SK-N-SH treated with all-trans-retinoic acid at 6 μM for 48 hours (cell line): ENCODE measurements at regions not wholly inside any gene's neighbourhood (a gene's known extent, or its start where the extent isn't known, plus 50 kb on each side); places are given as distances from the start of the nearest gene placed in this dataset.

Experiments used
- ATAC-seq: fragments of 200-7000 bp; cut with Tn5 transposase; 3 replicates; pipeline ENCODE4 v1.9.1; 2020; ENCODE audit warnings: mild to moderate bottlenecking, moderate library complexity
- ARNTL ChIP-seq: fragments of 450-650 bp; formaldehyde crosslinking; IDR thresholded peaks from 2 replicates; pipeline ENCODE4 v1.5.0; 2020; ENCODE audit warnings: low read depth, mild to moderate bottlenecking, moderate library complexity, borderline replicate concordance
- BACH2 ChIP-seq: fragments of 250-450 bp; sonication (Bioruptor Pico); IDR thresholded peaks from 2 replicates; pipeline ENCODE4 v1.9.0; 2021; ENCODE audit warnings: mild to moderate bottlenecking, borderline replicate concordance
- CSDC2 ChIP-seq: fragments of 250-450 bp; sonication (Bioruptor Pico); IDR thresholded peaks from 2 replicates; pipeline ENCODE4 v1.5.0; 2020; ENCODE audit warnings: mild to moderate bottlenecking, moderate library complexity
- ESRRG ChIP-seq: fragments of 250-450 bp; sonication (Bioruptor Pico); IDR thresholded peaks from 2 replicates; pipeline ENCODE4 v1.6.1; 2021; ENCODE audit warnings: mild to moderate bottlenecking
- GLIS3 ChIP-seq: fragments of 250-450 bp; sonication (Bioruptor Pico); IDR thresholded peaks from 2 replicates; pipeline ENCODE4 v1.5.0; 2020; ENCODE audit warnings: mild to moderate bottlenecking, moderate library complexity
- OSR1 ChIP-seq: fragments of 250-450 bp; sonication (Bioruptor Pico); IDR thresholded peaks from 2 replicates; pipeline ENCODE4 v1.8.0; 2022; ENCODE audit warnings: moderate library complexity, mild to moderate bottlenecking, inconsistent platforms
- PPARA ChIP-seq: fragments of 250-450 bp; sonication (Bioruptor Pico); IDR thresholded peaks from 2 replicates; pipeline ENCODE4 v1.5.0; 2020; ENCODE audit warnings: mild to moderate bottlenecking, borderline replicate concordance
- RARB ChIP-seq: fragments of 250-450 bp; sonication (Bioruptor Pico); IDR thresholded peaks from 2 replicates; pipeline ENCODE4 v1.8.0; 2021; ENCODE audit warnings: mild to moderate bottlenecking, moderate library complexity
- SNAI2 ChIP-seq: fragments of 250-450 bp; sonication (Bioruptor Pico); IDR thresholded peaks from 2 replicates; pipeline ENCODE4 v1.5.0; 2020; ENCODE audit warnings: mild to moderate bottlenecking, moderate library complexity
- TCF4 ChIP-seq: fragments of 250-450 bp; sonication (Bioruptor Pico); IDR thresholded peaks from 2 replicates; pipeline ENCODE4 v1.8.0; 2021; ENCODE audit warnings: mild to moderate bottlenecking, moderate library complexity, borderline replicate concordance
- TOX ChIP-seq: fragments of 250-450 bp; sonication (Bioruptor Pico); IDR thresholded peaks from 2 replicates; pipeline ENCODE4 v1.8.0; 2021; ENCODE audit warnings: mild to moderate bottlenecking, moderate library complexity, borderline replicate concordance
- ZFP3 ChIP-seq: fragments of 250-450 bp; sonication (Bioruptor Pico); IDR thresholded peaks from 2 replicates; pipeline ENCODE4 v1.5.0; 2020; ENCODE audit warnings: mild to moderate bottlenecking, moderate library complexity
- ZNF565 ChIP-seq: fragments of 450-650 bp; formaldehyde crosslinking; conservative IDR thresholded peaks from 2 replicates; pipeline ENCODE4 v1.5.0; 2020; ENCODE audit warnings: low read depth, mild to moderate bottlenecking, moderate library complexity
- ZNF70 ChIP-seq: fragments of 450-650 bp; formaldehyde crosslinking; IDR thresholded peaks from 2 replicates; pipeline ENCODE4 v1.5.0; 2020; ENCODE audit warnings: mild to moderate bottlenecking, moderate library complexity
- ZNF8 ChIP-seq: fragments of 450-650 bp; formaldehyde crosslinking; IDR thresholded peaks from 2 replicates; pipeline ENCODE4 v1.5.0; 2020; ENCODE audit warnings: mild to moderate bottlenecking, moderate library complexity
- TF ChIP-seq, protein P1 (sequence below): fragments of 250-450 bp; sonication (Bioruptor Pico); IDR thresholded peaks from 2 replicates; pipeline ENCODE4 v1.5.1; 2021; ENCODE audit warnings: mild to moderate bottlenecking, moderate library complexity
- TF ChIP-seq, protein P2 (sequence below): fragments of 250-450 bp; sonication (Bioruptor Pico); IDR thresholded peaks from 2 replicates; pipeline ENCODE4 v1.5.1; 2020; ENCODE audit warnings: low read depth, mild to moderate bottlenecking, moderate library complexity
- TF ChIP-seq, protein P3 (sequence below): fragments of 250-450 bp; sonication (Bioruptor Pico); IDR thresholded peaks from 2 replicates; pipeline ENCODE4 v1.8.0; 2020; ENCODE audit warnings: mild to moderate bottlenecking, moderate library complexity, borderline replicate concordance
- TF ChIP-seq, protein P4 (sequence below): fragments of 250-450 bp; sonication (Bioruptor Pico); IDR thresholded peaks from 2 replicates; pipeline ENCODE4 v1.8.0; 2021; ENCODE audit warnings: low read depth, mild to moderate bottlenecking, moderate library complexity, borderline replicate concordance

DNA sequence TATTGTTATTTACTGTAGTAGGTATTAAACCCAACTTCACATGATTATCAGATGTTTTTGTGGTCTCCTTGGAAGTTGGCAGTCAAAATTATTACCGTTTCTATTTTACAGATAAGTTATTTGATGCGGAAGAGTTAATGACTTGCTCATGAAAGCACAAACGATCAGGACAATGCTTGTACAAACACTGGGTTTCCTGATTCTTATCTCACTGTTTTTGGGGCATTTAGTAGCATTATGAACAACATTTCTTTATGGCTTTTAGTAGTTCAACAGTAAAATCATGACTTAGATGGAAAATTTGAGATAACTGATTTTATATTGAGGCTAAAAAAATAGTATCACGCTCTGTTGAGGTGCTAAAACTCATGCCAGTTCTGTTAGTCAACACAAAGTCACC lies 361.5 kb upstream of the MBL2 start:
- no peak for ATAC-seq

DNA sequence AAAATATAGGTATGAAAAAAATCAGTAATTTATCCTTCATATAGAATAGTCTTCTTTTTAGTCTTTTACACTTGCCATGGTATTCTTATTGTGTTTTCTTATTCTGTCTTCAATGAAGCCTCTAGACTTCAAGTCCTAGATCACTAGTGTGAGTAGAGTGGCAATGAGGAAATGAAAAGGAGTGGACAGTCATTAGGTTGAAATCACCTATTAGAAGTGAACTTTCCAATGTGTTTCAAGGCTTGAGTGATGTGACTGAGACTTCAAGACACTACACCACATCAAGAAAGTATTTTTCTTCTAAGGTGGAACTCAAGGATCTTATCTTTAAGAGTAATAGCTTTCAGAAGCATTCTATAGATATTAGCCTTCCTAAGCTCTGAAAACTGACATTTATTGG lies 357.8 kb upstream of the MBL2 start:
- ATAC-seq: no peak
- no peak for TF ChIP-seq ZNF8 (CRISPR knock-in tag)
- TF ChIP-seq TOX: no peak
- no peak for TF ChIP-seq ZNF70 (CRISPR knock-in tag)
- TF ChIP-seq ZNF565 (CRISPR knock-in tag): no peak
- TF ChIP-seq ZFP3: no peak
- TF ChIP-seq, protein P1, sequence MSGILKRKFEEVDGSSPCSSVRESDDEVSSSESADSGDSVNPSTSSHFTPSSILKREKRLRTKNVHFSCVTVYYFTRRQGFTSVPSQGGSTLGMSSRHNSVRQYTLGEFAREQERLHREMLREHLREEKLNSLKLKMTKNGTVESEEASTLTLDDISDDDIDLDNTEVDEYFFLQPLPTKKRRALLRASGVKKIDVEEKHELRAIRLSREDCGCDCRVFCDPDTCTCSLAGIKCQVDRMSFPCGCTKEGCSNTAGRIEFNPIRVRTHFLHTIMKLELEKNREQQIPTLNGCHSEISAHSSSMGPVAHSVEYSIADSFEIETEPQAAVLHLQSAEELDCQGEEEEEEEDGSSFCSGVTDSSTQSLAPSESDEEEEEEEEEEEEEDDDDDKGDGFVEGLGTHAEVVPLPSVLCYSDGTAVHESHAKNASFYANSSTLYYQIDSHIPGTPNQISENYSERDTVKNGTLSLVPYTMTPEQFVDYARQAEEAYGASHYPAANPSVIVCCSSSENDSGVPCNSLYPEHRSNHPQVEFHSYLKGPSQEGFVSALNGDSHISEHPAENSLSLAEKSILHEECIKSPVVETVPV (CRISPR knock-in tag): no peak
- TF ChIP-seq ARNTL (CRISPR knock-in tag): no peak
- TF ChIP-seq CSDC2: no peak
- no peak for TF ChIP-seq BACH2 (CRISPR knock-in tag)
- no peak for TF ChIP-seq GLIS3 (CRISPR knock-in tag)
- TF ChIP-seq, protein P2, sequence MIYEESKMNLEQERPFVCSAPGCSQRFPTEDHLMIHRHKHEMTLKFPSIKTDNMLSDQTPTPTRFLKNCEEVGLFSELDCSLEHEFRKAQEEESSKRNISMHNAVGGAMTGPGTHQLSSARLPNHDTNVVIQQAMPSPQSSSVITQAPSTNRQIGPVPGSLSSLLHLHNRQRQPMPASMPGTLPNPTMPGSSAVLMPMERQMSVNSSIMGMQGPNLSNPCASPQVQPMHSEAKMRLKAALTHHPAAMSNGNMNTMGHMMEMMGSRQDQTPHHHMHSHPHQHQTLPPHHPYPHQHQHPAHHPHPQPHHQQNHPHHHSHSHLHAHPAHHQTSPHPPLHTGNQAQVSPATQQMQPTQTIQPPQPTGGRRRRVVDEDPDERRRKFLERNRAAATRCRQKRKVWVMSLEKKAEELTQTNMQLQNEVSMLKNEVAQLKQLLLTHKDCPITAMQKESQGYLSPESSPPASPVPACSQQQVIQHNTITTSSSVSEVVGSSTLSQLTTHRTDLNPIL (CRISPR knock-in tag): no peak
- TF ChIP-seq, protein P3, sequence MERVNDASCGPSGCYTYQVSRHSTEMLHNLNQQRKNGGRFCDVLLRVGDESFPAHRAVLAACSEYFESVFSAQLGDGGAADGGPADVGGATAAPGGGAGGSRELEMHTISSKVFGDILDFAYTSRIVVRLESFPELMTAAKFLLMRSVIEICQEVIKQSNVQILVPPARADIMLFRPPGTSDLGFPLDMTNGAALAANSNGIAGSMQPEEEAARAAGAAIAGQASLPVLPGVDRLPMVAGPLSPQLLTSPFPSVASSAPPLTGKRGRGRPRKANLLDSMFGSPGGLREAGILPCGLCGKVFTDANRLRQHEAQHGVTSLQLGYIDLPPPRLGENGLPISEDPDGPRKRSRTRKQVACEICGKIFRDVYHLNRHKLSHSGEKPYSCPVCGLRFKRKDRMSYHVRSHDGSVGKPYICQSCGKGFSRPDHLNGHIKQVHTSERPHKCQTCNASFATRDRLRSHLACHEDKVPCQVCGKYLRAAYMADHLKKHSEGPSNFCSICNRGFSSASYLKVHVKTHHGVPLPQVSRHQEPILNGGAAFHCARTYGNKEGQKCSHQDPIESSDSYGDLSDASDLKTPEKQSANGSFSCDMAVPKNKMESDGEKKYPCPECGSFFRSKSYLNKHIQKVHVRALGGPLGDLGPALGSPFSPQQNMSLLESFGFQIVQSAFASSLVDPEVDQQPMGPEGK (CRISPR knock-in tag): no peak
- no peak for TF ChIP-seq RARB (CRISPR knock-in tag)
- no peak for TF ChIP-seq TCF4 (CRISPR knock-in tag)
- TF ChIP-seq, protein P4, sequence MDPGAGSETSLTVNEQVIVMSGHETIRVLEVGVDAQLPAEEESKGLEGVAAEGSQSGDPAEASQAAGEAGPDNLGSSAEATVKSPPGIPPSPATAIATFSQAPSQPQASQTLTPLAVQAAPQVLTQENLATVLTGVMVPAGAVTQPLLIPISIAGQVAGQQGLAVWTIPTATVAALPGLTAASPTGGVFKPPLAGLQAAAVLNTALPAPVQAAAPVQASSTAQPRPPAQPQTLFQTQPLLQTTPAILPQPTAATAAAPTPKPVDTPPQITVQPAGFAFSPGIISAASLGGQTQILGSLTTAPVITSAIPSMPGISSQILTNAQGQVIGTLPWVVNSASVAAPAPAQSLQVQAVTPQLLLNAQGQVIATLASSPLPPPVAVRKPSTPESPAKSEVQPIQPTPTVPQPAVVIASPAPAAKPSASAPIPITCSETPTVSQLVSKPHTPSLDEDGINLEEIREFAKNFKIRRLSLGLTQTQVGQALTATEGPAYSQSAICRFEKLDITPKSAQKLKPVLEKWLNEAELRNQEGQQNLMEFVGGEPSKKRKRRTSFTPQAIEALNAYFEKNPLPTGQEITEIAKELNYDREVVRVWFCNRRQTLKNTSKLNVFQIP (CRISPR knock-in tag): no peak
- TF ChIP-seq OSR1 (CRISPR knock-in tag): no peak
- no peak for TF ChIP-seq SNAI2 (CRISPR knock-in tag)

More for the DNA sequence above, 361.5 kb upstream of the MBL2 start:
- TF ChIP-seq ARNTL (CRISPR knock-in tag): no peak
- TF ChIP-seq RARB (CRISPR knock-in tag): no peak
- TF ChIP-seq, protein P1 (CRISPR knock-in tag): no peak
- TF ChIP-seq ESRRG: no peak
- TF ChIP-seq BACH2 (CRISPR knock-in tag): no peak

DNA sequence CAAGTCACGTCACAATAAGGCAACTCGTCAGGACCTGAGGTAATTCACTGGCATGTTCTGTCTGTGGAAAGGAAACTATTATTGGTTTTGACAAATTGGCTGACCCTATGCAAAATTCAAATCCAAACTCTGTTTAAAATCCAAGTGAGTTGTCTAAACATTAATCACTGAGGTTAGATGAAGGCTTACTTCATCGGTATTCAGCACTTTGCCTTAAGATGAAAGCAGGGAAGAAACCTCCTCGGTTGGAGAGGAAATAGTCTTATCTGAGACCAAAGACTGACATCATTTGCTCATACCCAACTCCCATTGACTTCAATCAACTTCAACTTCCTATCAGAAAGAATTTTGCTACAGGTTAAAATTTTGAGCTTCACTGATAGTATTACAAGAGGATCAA lies 355.1 kb upstream of the MBL2 start:
- ATAC-seq: no peak
- no peak for TF ChIP-seq PPARA (CRISPR knock-in tag)
- TF ChIP-seq, protein P4 (CRISPR knock-in tag): no peak
- TF ChIP-seq, protein P3 (CRISPR knock-in tag): no peak
- no peak for TF ChIP-seq SNAI2 (CRISPR knock-in tag)
- TF ChIP-seq GLIS3 (CRISPR knock-in tag): no peak
- no peak for TF ChIP-seq ARNTL (CRISPR knock-in tag)
- TF ChIP-seq TOX: no peak
- TF ChIP-seq BACH2 (CRISPR knock-in tag): no peak
- no peak for TF ChIP-seq OSR1 (CRISPR knock-in tag)
